Uterus (tissue), 2 donors: ENCODE measurements at regions not wholly inside any gene's neighbourhood (a gene's known extent, or its start where the extent isn't known, plus 50 kb on each side); places are given as distances from the start of the nearest gene placed in this dataset.

Experiments used
- CTCF ChIP-seq, 4 experiments: fragments of 200-600 bp in 2 of 4; fragments of 450-650 bp in 2 of 4; sonication (generic) in 2 of 4; IDR thresholded peaks; one replicate each; pipeline ENCODE4 v1.5.1; 2016 to 2019; ENCODE audit warnings: antibody characterized with exemption in 4 of 4, mild to moderate bottlenecking in 2 of 4, moderate library complexity in 1 of 4
- POLR2A ChIP-seq, 2 donors: fragments of 450-650 bp; IDR thresholded peaks; one replicate each; pipeline ENCODE4 v1.6.1; 2016; ENCODE audit warnings: antibody characterized with exemption in 2 of 2, mild to moderate bottlenecking in 1 of 2, moderate library complexity in 1 of 2

GRCh38 chr4:171719691-171720090, 93.5 kb upstream of the GALNTL6 start:
- TF ChIP-seq CTCF (IDR thresholded peaks at IDR 0.05) (no peak), POLR2A (IDR thresholded peaks at IDR 0.05) (no peak)
